OCI-M2 (cell line): ENCODE measurements at regions not wholly inside any gene's neighbourhood (a gene's known extent, or its start where the extent isn't known, plus 50 kb on each side); places are given as distances from the start of the nearest gene placed in this dataset.
"Not testable (repeated sequence)": the region's sequence is repeated elsewhere in the genome, so short reads cannot be mapped to it uniquely, and the experiment has no call there.

Experiments
- DNase-seq: peaks from one replicate; lab custom pipeline; 2025; ENCODE audit not compliant: unreplicated experiment; lab: John Stamatoyannopoulos, UW

DNA sequence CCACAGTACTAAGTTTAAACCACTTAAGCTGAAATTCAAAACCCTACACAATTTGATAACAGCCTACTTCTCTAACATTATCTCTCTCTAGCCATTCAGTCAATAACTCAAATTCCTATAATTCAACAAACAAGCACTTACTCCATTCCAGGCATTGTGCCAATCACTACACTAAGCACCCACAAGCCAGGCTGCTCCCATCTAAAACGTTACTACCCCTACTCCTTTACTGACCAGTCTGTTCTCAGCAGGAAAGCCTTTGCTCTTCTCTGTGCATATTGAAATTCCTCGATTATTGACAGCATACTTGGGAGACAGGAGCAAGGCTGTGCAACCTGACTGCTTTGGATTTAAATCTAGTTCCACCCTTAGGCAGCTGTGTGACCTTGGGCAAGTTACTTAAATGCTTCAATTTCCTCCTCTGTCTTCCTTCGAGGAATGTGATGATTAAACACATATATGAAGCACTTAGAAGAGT, 177.2 kb upstream of the THBS1 start:
- no peak for DNase-seq

DNA sequence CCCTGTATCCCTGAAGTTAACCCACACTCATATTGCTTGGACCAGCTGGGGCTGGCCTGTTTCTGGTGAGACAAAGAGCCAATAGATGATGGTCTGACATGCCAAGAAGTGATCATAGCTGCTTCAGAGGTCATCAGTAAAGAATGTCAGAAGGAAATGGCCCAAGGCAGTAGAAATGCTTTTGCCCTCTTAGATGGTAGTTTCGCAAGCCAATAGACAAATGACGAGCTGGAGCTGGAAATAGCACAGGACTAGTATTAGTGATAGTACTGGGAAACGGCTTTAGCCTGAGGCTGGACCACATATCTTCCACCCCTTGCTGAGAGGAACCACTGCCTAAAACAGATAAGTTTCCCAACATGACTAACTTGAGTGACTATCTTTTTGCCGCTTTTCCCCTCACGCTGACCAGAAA, 176.1 kb upstream of the THBS1 start:
- DNase-seq, result no peak

GRCh38 chr15:39406485-39406884, 174.4 kb upstream of the THBS1 start:
- no peak for DNase-seq

DNA sequence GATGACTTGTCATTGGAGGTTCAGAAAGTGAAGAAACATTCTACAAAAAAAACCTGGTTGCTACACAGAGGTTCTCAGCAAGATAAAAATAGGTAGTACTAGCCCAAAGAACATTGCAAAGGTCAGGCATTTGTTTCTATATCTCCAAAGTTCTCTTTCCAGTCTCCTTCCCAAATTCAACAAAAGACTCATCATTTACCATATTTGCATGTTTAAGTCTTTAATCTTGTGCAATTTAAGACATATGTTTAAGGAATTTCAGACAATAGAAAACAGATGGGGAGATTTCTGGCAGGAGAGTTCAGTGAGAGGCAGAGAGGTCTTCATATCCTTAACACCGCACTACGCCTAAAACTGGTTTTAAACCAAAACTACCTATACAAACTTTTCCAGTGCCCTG, 173.8 kb upstream of the THBS1 start:
- no peak for DNase-seq

- DNase-seq, result no peak
Measured at GRCh38 chr15:39409876-39410530, 170.9 kb upstream of the THBS1 start.

DNA sequence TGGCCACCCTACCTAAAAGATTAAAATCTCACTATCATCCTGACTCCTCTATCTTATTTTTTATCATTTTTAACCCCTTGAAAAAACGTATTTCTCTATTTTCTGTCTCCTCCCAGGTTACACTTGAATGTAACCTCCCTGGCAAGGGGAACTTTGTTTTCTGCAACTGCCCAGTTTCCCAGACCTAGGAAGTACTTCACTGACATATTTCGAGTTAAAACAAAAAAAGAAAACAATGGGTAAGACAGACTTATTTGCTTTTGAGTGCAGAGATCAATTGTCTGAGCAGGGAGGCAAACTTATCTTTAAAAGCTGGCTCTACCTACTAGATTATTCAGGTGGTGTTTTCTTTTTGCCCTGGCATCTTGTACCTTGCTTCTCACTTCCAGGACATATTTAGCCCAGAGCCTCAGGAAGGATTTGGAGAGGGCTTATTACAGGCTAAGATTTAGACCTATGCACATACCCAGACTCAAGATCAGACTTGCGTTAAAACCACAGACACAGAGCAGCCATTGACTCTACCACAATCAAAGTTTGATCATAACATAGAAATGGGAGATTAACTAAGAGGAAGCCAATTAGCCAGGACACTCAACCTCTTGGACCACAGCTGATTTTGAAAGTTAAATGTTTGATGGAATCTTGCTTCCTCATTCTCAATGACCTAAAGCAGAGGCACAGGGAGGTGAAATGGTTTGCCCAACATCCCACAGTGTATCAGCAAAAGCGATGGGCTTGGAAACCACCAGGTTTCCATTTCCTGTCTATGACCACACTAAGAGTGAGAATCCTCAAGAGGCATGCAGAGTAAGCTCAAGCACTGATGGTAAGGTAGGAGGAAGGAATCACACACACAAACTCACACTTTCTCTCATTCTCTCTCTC, 169.5 kb upstream of the THBS1 start:
- DNase-seq, result no peak

DNA sequence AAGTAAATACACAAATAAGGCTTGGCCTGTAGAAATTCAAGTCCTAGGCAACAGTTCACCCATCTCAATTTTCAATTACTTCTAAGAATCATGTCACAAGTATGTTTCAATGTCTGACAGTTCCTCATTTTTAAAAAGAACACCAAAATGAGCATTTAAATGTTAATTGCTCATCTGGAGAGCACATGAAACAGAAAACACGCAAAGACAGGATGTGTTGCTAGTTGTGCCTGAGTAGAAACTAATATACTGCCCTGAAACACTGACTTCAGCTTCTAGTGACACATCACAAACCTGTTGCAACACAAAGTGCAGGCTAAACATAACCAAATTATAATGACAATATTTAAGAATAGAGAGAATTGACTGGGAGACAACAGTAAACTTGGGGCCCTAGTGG, 167.3 kb upstream of the THBS1 start:
- DNase-seq, result no peak

- DNase-seq, result no peak
Measured at GRCh38 chr15:39414201-39414600, 166.7 kb upstream of the THBS1 start.

- DNase-seq, result no peak
Measured at GRCh38 chr15:39415634-39416033, 165.2 kb upstream of the THBS1 start.

GRCh38 chr15:39416258-39416657, 164.6 kb upstream of the THBS1 start:
- no peak for DNase-seq

GRCh38 chr15:39417366-39418134, 163.3 kb upstream of the THBS1 start:
- DNase-seq, result no peak

DNA sequence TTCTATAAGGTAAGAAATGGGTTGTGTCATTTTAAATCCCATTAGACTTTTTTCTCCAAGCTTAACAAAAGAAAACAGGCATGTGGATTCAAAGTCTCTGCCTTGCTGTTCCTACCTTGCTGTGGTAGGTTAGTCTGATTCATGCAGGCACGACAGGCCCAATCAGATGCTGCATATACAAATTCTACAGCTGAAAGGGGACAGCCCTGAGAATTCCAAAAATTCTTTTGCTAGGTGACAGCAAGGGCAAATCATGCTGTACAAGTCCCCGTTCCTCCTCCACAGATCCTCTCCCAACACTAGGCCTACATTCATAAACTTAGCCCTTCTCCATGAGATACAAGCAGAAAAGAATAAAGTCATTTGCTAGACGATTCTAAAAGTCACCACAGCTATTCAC, 161.2 kb upstream of the THBS1 start:
- DNase-seq, result no peak

GRCh38 chr15:39420123-39420852, 160.6 kb upstream of the THBS1 start:
- DNase-seq, result not testable (repeated sequence)

DNA sequence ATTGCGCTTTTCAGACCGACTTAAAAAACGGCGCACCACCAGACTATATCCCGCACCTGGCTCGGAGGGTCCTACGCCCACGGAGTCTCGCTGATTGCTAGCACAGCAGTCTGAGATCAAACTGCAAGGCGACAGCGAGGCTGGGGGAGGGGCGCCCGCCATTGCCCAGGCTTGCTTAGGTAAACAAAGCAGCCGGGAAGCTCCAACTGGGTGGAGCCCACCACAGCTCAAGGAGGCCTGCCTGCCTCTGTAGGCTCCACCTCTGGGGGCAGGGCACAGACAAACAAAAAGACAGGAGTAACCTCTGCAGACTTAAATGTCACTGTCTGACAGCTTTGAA, 160.1 kb upstream of the THBS1 start:
- not testable (repeated sequence) for DNase-seq

DNA sequence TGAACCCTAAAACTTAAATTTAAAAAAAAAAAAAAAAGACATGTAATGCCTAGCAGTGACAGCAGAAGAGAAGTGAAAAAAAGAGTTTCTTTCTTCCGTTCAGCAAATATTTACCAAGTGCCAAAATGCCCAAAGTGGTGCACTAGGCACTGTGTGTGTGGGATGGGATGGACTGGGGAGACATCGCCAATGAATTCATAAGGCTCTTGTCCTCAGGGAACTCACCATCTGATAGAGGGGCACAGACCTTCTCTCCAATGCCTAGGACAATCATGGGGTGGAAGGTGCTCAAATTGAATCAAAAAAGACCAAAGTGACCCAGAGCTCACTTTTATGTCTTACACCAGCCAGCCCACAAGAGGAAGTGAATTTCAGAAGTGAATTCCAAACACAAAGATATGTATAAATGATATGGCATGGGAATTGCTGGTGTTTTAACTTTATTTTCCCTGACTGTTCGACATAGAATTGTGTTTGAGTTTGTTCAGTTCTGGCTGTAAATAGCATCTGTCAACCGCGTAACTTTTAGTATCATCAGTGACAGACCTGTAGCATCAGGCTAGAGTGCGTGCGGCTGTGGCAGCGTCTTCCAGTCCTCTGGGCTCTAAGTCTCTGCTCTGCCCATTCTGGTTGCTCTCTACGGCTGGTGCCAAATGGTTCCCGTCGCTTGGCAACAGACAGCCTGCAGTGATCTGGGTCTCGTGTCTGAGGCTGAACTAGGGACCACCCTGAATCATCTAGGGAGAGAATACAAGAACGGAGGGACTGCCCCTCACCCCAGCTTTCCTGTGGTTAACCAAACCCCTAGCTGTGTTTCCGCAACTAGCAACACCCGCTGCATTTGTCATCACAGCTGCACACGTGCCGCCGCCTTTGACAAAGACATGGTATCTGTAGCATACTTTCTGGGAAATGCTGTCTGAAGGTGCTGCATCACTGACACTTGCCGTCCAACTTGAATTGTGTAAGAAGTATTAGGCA, 154.0 kb upstream of the THBS1 start:
- DNase-seq, result no peak

GRCh38 chr15:39427705-39428104, 153.2 kb upstream of the THBS1 start:
- DNase-seq, result no peak

- DNase-seq, result no peak
Measured at GRCh38 chr15:39429898-39430357, 151.0 kb upstream of the THBS1 start.

DNA sequence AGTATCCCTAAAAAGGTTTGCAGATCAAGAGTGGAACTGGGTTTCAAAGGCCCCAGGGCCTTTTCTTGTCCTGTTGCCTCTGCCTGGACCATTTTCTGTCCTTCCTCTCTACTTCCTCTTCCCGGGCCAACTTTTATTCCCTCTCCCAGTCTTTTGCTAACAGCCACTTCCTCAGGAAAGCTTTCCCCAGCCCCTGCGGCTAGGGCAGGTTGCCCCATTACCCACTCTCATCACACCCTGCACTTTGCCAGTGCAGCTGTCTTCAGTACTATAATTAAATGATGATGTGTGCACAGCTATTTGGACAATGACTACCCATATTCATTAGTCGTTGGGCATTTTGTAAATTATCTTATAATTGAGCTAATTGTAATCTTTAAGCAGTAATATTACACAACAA, 150.5 kb upstream of the THBS1 start:
- DNase-seq, result no peak

DNA sequence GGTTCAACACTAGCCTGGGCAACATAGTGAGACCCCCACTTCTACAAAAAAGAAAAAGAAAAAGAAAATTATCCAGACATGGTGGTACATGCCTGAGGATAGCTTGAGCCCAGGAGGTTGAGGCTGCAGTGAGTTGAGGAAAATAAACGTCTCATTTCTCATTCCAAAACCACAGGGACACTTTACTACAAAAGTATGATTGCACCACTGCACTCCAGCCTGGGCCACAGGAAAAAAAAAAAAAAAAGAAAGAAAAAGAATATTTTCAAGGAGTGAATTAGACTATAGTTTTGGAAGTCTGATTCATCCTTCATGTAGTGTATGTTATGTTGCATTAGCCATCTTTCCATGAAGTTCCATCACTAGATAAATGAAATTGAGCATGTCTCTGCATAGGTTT, 149.5 kb upstream of the THBS1 start:
- no peak for DNase-seq

DNA sequence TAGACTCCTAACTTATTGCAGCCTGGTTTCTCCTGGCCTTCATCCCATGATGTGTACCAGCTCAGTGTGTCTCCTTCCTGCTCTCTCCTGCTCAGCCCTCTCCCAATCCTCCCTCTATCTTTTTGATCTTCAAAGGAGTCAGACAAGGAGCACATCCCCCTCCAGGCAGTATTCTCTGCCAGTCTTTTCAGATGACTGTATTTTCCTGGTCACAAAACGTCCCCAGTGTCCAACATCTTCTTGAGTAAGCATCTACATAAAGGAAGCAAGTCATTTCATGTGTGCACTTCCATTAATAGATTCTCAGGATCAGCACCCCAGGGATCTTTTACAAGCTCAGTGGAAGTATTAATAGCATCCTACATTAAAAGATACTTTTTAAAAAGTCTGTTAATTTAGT, 148.9 kb upstream of the THBS1 start:
- DNase-seq, result no peak
